HL-60 (cell line): ENCODE measurements at regions not wholly inside any gene's neighbourhood (a gene's known extent, or its start where the extent isn't known, plus 50 kb on each side); places are given as distances from the start of the nearest gene placed in this dataset.

Source experiments
- DNase-seq, 2 experiments: peaks; one replicate each; pipeline ENCODE4 v3.0.0-alpha.2; 2010 to 2020; ENCODE audit warnings: low read depth in 1 of 2, low spot score in 1 of 2
- H3K27ac ChIP-seq: fragments of 250-450 bp; sonication (Bioruptor Pico); replicated peaks from 2 replicates; pipeline ENCODE4 v1.5.1; 2020; ENCODE audit warnings: mild to moderate bottlenecking, moderate library complexity
- H3K27me3 ChIP-seq: fragments of 250-450 bp; sonication (Bioruptor Pico); 2 replicates; pipeline ENCODE4 v1.5.1; 2021; ENCODE audit warnings: mild to moderate bottlenecking, moderate library complexity; ENCODE audit not compliant: insufficient read depth, poor library complexity, severe bottlenecking
- H3K4me3 ChIP-seq: replicated peaks from 2 replicates; pipeline ENCODE4 v1.5.1; 2011; ENCODE audit warnings: mild to moderate bottlenecking, control low read depth, low read length; ENCODE audit not compliant: insufficient read depth
- CTCF ChIP-seq: IDR thresholded peaks from one replicate; pipeline ENCODE4 v1.5.1; 2011; ENCODE audit warnings: low read length, control low read depth, inconsistent platforms; ENCODE audit not compliant: insufficient read depth
- GABPA ChIP-seq: IDR thresholded peaks from 2 replicates; pipeline ENCODE4 v1.6.1; 2012; ENCODE audit warnings: low read depth
- POLR2AphosphoS5 ChIP-seq: IDR thresholded peaks from 2 replicates; pipeline ENCODE4 v1.6.1; 2012; ENCODE audit warnings: low read depth
- REST ChIP-seq: IDR thresholded peaks from 2 replicates; pipeline ENCODE4 v1.6.1; 2012; ENCODE audit warnings: low read depth; ENCODE audit not compliant: insufficient replicate concordance
- SPI1 ChIP-seq: IDR thresholded peaks from 2 replicates; pipeline ENCODE4 v1.6.1; 2012; ENCODE audit warnings: low read depth, mild to moderate bottlenecking, borderline replicate concordance

GRCh38 chr4:111798840-111799239, 346.4 kb upstream of the FAM241A start:
- no peak for DNase-seq
- Histone ChIP-seq H3K27ac (no peak overlapping the region), H3K27me3 (no peaks in the 10 kb centered on the region), H3K4me3 (no peak overlapping the region)
- TF ChIP-seq CTCF (no peak), SPI1 (no peak), GABPA (no peak), REST (no peak), POLR2AphosphoS5 (no peak)

- H3K4me3 ChIP-seq: no peak overlapping the region
Observed at GRCh38 chr4:111800551-111800950, 344.7 kb upstream of the FAM241A start.

GRCh38 chr4:111802191-111802590, 343.1 kb upstream of the FAM241A start:
- TF ChIP-seq SPI1: no peak
- no peak for TF ChIP-seq REST
- no peak for TF ChIP-seq CTCF
- TF ChIP-seq GABPA: no peak
- TF ChIP-seq POLR2AphosphoS5: no peak
- Histone ChIP-seq H3K4me3 (no peak overlapping the region), H3K27ac (no peak overlapping the region), H3K27me3 (no peaks in the 10 kb centered on the region)
- peak in 1 of 2 experiments; percentile 4 for DNase-seq

More at GRCh38 chr4:111800551-111800950, 344.7 kb upstream of the FAM241A start:
- Histone ChIP-seq H3K27me3 (no peaks in the 10 kb centered on the region), H3K27ac (no peak overlapping the region)
- TF ChIP-seq CTCF (no peak), POLR2AphosphoS5 (no peak), SPI1 (no peak), GABPA (no peak), REST (no peak)
- DNase-seq: no peak
